NCI-H748 treated with DMSO at 0.1 percent for 48 hours (cell line): ENCODE measurements at regions not wholly inside any gene's neighbourhood (a gene's known extent, or its start where the extent isn't known, plus 50 kb on each side); places are given as distances from the start of the nearest gene placed in this dataset.
"Not testable (repeated sequence)": the region's sequence is repeated elsewhere in the genome, so short reads cannot be mapped to it uniquely, and the experiment has no call there.

Experiments
- DNase-seq: peaks from one replicate; lab custom pipeline; 2025; lab: John Stamatoyannopoulos, UW

DNA sequence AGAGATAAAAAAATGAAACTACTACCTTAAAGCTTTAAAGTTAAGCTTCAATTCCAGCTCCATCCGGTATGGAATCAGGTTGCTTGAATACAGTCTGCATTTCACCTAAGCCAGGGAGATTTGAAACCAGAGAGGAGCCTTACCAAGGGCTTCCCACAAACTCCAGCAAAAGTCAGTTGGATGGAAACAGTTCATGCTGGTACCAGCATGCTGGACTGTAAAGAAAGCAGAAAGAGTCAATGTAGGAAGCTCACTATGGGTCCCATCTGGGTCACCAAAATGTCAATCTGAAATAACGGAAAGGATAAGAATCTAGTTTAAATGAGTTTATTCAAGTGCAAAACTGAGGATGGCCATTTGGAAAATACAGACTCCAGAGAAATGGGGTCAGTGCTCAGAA lies 65.3 kb downstream of the CDO1 start:
- no peak for DNase-seq

DNA sequence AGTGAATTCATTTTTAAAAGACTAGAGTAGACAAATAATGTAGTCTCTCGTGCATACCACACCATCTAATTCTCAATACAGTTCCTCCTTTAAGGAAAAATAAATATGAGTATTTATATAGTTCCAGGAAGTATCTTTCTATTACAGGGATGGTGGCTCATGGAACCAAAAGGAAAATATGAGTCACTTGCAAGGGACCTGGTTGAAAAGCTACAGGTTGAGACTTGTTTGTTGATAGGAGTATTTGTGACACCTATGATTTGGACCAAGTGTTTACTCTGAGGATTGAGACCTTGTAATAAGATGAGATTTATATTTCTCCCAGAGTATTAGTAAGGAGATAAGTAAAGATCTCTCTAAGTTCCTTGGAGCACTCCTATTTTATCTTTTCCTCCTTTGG lies 67.4 kb downstream of the CDO1 start:
- DNase-seq: no peak

DNA sequence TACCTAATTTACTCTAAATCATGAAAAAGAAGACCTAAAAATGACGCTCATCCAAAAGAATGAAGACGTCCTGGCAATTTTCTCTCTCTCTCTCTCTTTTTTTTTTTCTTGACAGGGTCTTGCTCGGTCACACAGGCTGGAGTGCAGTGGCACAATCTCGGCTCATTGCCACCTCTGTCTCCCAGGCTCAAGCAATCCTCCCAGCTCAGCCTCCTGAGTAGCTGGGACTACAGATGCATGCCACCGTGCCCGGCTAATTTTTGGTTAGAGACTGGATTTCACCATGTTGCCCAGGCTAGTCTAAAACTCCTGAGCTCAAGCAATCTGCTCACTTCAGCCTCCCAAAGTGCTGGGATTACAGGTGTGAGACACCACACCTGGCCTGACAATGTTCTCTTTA lies 77.2 kb downstream of the CDO1 start:
- DNase-seq: not testable (repeated sequence)

DNA sequence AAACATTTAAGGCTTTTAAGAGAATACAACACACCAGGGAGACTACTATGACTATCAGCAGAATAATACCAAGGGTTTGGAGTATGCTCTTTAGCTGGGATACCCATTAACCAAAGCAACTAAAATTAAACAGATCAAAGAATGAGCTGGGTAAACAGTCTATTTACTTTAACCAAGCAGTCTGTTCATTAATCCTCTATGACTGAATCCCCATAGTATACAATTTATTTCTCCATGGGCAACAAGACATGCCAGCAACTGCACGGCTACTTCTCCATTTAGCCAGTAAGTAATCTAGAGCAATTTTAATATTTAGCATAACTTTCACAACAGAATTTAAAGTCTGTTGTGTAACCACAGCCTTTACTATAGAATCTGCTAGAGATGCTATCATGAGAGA lies 77.6 kb downstream of the CDO1 start:
- DNase-seq: peak; percentile 57

DNA sequence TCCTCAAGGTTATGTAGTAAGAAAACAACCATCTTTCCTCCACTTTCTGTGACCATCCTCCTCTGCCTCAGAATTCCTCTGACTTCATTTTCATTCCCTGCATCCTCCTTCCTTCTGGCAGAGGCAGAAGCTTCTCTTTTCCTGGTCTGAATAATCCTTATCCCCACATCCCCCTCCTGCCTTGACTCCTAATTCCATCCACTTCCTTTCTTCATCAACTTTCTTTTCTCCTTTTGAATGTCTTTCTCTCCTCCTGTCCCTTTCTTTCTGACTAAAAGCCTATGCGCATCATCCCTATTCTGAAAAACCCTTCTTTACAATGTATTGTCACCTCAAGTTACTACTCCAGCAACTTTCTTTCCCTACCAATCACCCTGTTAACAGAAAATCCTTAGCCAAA lies 79.0 kb downstream of the CDO1 start:
- no peak for DNase-seq

DNA sequence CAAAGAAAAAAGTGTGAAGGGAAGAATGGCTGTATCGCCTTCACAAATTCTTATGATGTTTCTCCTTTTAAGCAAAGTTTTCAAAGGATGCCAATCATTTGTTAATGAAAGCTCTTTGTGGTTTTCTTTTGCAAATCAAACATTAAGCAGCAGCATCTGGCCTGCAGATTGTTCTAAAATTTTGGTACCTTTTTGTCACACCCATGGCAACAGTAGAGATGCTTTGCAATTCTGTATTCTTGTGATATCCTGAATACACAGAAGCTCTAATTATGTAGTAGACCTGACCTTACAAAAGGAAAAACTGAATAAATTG lies 79.8 kb downstream of the CDO1 start:
- no peak for DNase-seq

DNA sequence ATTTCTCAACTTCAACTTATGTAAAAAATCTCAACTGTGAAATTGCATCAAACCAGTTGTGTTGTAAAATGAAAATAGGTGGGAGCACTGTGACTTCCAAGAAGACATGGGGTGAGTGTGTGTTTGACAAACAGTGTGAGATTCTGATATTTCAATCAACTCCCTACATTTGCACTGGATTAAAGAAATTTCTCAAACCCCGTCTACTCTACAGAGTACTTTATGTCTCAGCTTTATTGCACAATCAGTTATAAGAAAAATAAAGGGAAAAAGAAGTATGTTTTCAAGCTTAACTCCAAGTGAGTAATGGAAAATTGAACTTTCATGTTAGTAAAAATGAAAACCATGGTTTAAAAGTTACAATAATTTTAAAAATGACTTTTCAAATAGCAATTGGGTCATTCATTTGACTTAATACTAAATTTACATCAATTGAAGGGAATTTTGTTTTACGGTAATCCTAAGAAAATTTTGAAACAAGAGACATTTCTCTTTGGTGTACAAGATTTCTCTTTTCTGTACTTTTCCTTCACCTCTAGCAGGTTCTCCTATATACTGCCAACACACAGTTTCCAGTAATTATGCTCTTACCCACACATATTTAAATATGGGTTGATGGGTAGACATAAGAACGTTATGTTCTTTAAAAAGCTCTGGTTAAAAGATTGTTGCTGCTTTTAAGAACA lies 80.3 kb downstream of the CDO1 start:
- DNase-seq: no peak

DNA sequence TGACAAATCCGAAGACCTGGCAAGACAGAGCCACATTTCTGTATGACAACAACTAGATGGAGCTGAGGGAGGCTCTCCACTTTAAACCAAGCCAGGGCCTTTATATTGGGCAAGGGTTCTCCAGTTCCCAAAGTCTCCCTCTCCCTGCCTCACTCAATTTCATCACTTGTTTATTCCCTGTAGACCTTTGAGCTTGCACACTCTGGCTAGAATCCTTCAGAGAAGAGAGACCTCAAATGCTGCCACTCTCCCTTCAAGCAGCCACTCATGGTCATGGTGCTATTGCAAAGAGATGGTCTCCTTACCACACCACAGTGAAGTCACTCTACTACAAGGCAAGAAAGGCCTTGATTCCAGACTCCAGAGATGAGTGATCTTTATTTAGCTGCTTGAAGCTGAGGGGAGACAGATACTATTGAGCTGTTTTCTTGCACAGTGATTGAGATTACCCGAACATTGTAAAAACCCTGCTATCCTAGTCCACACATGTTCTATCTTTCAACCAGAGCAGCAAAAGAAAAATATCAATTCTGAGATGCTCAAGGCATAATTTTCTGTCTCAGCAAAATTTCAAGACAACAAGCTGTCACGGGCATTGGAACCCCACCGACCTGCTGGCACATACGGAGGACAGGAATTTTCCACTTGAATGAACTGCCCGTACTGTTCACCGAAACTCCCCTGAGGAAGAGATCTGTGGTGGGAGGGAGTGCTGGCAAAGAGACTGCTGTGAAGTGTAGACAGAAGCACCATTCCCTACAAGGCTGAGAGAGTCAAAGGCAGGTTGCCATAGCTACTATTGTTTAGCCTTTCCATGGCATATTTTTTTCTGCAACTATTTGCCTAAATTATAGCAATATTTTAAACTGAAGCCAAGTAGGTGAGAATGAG lies 81.1 kb downstream of the CDO1 start:
- no peak for DNase-seq

DNA sequence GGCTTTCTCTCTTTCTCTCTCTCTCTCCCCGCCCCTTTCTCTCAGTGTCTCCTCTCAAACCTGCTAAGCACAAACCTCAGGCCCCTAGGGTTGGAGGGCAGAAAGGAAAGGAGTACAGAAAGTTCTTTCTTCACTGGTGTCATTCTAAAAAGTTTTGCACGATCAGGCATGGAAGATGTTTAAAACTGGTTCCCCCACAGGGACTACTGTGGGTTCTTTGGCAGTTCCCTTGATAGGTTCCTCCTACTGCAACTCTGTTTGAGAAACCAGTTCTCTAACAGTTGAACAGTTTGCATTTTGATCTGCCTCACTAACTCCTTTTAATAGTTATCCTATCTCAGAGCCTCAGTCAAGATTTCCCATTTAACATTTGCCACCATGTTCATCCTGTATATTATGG lies 82.9 kb downstream of the CDO1 start:
- DNase-seq: no peak

DNA sequence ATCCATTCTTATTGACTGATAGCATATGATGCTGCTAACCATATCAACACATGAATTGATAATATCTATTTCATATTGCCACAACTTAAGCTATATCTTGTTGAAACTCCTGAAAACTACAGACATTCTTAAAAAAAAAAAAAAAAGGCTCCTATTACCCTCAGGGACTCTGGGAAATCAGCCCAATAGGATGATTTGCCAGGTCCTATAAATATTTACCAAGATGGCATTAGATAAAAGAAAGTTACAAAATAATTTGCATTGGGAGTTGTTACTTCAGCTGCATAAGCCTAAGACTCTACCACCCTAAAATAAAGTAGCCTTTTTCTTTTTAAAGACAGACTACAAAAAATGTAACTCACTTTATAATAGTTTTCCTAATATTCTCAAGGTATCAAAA lies 84.4 kb downstream of the CDO1 start:
- DNase-seq: no peak

DNA sequence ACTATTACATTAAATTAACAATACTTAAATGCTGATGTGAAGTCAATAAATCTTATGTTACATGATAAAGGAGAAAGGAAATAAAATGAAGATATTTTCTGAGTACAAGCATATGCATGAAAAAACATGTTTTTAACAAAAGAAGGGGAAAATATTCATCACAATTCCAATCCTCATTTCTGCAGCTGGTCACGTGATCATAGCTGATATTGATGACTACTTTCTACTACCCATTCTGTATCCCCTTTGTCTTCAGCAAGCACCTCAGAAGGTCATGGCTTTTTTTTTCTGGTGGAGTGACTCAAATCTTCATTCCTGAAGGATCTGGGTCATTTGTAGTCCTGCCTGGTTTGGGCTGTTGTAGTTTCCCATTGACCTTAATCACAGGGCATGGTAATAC lies 90.9 kb downstream of the CDO1 start:
- DNase-seq: no peak

DNA sequence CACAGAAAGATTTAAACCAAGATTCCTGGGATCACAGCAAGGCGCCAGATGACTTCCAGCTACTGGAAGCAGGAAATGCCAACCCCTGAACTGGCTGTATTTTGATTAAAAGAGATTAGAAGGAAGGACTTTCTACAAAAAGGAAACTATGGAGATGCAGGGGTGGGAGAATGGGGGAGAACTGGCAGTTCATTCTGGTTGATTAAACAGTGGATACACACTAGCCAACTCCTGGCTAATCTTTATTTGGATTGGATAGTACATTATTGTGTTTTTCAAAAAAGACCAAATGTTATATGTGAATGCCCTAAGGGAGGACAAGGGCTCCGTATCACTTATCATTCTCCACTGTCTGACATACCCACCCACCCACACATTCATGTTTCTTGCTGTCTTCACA lies 93.2 kb downstream of the CDO1 start:
- no peak for DNase-seq

DNA sequence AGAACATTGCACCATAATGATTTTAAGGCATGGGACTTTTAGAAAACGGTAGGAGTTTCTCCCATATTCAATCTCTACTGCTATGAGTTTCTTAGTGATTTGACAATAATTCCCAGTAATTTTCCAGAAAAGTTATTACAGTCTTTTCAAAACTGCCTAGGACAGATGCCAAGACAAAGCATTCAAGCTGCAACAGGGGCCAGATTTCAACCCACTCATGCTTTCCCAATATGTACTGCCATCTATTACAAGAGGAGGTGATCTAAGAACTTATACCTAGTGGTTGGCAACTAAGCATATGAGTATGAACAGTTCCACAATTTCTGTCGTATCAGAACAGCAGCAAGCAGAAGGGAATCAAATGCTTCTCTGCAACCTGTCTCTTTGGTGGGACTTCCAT lies 95.1 kb upstream of the TMED7 start:
- DNase-seq: no peak

DNA sequence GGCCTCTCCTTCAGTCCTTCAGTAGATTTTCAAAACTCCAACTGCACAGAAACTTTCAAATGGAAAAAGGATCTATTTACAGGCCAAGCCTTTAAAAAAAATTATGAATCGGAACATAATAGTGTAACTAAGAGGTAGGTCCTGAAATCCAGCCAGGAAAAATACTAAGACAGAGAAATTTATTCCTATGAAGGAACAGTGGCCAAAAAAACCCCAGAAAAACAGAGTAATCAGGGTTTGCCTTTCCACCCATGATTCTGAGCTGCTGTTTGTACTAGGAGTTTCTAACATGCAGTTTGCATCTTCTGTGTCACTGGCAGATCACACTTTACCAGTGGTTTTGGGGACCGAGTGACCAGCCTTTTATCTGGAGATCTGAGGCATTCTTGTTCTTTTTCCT lies 93.1 kb upstream of the TMED7 start:
- DNase-seq: no peak

DNA sequence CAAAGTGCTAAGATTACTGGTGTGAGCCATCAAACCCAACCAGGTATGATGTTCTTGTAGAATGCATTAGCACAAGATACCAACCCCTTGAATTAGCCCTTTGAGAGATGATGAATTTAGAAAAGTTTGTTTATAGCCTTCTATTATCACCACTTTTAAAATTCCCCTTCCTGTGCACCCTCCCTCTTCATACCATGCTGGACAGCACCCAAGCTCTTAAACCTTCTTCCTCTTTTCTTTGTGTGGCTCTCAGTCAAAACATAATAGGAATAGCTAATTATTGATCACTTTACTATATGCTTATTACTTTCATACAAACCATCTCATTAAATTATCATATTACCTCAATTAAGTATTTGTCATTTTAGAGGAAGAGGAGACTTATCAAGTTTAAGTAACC lies 87.6 kb upstream of the TMED7 start:
- DNase-seq: no peak

DNA sequence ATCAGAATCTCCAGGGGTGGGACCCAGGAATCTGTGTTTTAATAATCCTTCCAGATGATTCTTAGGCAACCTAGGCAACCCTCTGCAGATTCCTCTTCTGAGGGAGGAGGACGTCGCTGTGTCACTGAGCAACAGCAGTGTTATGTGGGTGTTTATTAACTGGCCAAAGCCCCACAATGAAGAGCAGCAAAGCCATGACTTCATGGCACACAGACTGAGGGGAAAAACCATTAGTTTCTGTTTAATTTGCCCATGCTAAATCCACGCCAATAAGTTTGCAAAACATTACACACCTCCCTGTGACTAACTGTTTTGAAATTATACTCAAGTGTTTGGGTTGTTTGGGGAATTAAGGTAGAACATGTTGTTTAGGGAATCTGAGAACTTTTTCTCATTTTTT lies 83.7 kb upstream of the TMED7 start:
- DNase-seq: no peak

DNA sequence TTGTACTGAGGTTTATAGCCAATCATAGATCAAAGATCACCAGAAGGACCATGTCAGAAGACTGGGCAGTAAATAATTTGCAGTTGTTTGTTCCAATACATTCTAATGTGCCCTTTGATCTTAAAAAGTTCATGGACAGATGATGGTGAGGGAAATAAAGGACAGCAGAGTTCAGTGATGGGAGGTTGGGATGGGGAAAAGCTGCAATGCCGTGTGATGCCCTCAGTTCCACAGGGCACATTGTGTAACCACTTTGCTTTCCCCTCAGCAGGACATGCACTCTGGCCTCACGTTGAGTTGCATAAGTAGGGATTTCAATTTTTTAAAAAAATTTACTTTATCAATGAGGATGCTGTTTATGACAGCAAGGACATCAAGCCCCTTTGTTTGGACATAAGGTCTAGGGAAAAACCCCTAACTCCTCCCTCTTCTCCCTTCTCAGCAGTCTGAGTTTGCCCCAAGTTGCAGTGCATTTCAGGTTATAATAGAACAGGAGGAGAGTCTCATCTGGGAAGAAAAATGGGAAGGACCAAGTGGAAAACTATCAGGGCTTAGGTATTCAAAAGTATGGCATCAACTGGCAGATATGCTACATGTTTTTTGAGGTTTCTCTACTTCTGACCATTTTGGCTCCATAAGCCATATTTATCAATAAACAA lies 83.1 kb upstream of the TMED7 start:
- DNase-seq: no peak

DNA sequence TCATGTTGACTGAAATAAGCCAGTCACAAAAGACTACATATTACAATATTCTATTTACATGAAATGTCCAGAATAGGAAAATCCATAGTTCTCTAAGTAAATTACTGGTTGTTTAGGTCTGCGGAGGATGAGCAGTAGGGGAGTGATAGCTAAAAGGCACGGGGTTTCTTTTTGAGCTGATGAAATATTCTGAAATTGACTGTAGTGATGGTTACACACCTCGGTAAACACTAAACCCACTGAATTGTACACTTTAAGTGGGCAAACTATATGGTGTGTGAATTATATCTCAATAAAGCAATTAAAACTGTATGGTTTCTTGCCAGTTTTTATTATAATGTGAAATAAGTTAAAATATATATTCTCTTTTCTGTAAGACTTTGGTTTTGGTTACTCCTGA lies 77.7 kb upstream of the TMED7 start:
- no peak for DNase-seq

DNA sequence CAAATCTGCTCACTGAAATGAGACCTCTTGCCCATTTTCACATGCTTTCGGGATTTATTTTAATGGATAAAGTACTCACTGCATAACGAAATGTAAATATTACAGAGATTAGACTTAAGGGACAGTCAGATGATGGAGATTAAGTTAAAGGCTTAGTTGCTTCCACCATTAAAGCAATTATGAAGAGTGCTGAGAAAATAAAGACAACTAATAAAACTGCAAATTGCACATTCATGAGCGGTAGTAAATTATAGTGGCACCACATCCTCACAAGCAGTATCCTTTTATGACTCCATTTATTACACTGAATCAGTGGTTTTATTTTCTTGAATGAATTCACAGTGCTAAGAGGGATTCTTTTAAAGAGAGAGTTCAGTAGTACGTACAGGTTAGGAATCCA lies 76.2 kb upstream of the TMED7 start:
- peak; percentile 75 for DNase-seq

DNA sequence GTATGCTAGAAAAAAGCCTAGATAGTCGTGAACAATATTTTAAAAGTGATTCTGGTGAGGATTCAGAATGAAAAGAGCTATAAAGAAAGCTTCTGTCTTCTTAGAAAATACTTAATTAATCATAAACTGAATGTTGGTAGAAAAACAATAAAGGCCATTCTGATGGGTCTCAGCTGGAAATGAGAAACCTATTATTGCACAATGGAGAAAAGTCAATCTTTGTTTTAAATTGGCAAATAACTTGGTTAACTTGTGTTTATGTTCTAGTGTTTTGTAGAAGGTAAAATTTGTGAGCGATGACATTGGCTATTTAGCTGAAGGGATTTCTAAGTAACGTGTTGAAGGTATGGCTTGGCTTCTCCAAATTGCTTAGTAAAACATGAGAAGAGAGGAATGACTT lies 74.1 kb upstream of the TMED7 start:
- DNase-seq: no peak

DNA sequence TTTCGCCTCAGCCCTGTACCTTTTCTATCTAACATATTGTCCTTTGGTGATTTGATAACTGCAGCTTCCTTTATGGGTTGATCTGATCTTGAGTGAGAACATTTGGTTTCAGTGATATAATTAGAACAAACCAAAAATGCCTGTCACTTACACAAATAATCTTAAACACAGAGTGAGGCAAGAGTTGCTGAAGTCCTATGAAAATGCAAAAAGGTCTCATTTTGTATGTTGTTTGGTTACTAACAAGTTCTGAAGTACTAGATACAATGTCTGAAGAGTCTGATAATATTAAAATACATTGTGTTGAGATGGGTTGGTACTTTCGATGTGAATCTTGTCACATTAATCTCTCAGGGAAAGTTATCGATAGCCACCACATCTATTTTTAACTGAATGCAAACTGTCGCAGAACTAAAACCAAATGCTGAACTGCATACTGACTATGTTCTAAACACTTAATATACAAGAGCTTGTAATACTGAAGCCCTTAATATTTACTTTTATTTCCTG lies 70.4 kb upstream of the TMED7 start:
- DNase-seq: no peak

DNA sequence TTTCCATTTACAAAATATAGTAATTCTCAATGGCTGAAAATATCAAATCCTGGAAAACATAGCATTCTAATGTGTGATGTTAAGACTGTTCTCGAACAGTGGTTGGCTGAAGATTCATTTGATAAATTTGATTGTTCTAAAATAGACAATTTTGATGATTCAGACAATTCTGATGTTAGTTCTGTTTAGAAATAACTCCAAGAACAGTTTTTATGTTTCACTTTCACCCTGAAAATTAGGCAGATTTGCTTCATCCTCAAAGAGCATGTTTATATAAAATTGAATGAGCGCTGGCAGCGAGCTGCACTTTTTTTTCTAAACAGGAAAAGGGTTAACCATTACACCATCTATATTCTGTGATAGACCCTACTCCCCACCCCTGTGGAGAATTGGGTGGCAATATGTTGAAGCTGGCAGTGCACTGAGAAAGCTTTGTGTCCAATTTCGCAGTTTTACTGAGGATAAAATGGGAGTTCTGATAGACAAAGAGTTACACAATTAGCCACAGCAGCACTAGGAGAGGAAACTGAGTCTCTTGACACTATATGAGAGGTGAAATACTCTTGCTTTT lies 69.6 kb upstream of the TMED7 start:
- no peak for DNase-seq

DNA sequence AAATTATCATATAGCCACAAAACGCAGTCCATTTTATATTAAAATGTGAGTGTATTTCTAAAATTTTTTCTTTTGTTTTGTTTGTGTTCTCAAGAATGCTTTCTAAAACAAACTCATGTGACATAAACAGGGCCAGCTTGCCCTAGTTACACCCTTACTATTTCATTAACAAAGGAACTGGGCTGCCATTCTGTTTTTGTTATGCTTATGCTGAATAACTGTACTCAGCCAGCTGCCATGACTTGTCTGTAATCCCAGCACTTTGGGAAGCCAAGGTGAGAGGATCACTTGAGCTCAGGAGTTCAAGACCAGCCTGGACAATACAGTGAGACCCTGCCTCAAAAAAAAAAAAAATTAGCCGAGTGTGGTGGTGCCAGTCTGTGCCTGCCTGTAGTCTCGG lies 66.0 kb upstream of the TMED7 start:
- not testable (repeated sequence) for DNase-seq
